CD14-positive monocyte (primary cell): ENCODE measurements at regions not wholly inside any gene's neighbourhood (a gene's known extent, or its start where the extent isn't known, plus 50 kb on each side); places are given as distances from the start of the nearest gene placed in this dataset.

Experiments
- DNase-seq, 3 donors: peaks; one replicate each; pipeline ENCODE4 v3.0.0-alpha.2; 2011 to 2022
- H2AFZ ChIP-seq: 2 replicates; pipeline ENCODE4 v1.6.0; 2012; ENCODE audit warnings: mild to moderate bottlenecking, low read depth, low read length, inconsistent platforms; ENCODE audit not compliant: insufficient read depth, poor library complexity, severe bottlenecking
- H3K27ac ChIP-seq, 2 donors: 1 replicate in 1 of 2; 2 replicates in 1 of 2; pipeline ENCODE4 v1.5.1; 2012 to 2013; ENCODE audit warnings: low read length in 2 of 2, control low read depth in 1 of 2, inconsistent platforms in 1 of 2, low read depth in 1 of 2, mild to moderate bottlenecking in 1 of 2
- H3K27me3 ChIP-seq, 2 donors: one replicate each; pipeline versions ENCODE4 v1.6.0 to v1.6.1; 2011 to 2013; ENCODE audit warnings: low read length in 2 of 2; ENCODE audit not compliant: control insufficient read depth in 2 of 2, insufficient read depth in 2 of 2
- H3K36me3 ChIP-seq, 2 donors: replicated peaks in 1 of 2; 1 replicate in 1 of 2; 2 replicates in 1 of 2; pipeline versions ENCODE4 v1.5.1 to v1.6.1; 2012 to 2013; ENCODE audit warnings: low read length in 2 of 2, control low read depth in 1 of 2, inconsistent platforms in 1 of 2, mild to moderate bottlenecking in 1 of 2; ENCODE audit not compliant: insufficient read depth in 2 of 2, control insufficient read depth in 1 of 2
- H3K4me1 ChIP-seq, 2 donors: 1 replicate in 1 of 2; 2 replicates in 1 of 2; pipeline versions ENCODE4 v1.5.1 to v1.6.1; 2012 to 2013; ENCODE audit warnings: low read length in 2 of 2, control low read depth in 1 of 2, inconsistent platforms in 1 of 2, mild to moderate bottlenecking in 1 of 2, moderate library complexity in 1 of 2; ENCODE audit not compliant: insufficient read depth in 2 of 2, control insufficient read depth in 1 of 2
- H3K4me2 ChIP-seq: replicated peaks from 2 replicates; pipeline ENCODE3; 2012; ENCODE audit warnings: low read length, moderate library complexity, mild to moderate bottlenecking; ENCODE audit not compliant: poor library complexity, severe bottlenecking; ENCODE audit errors: extremely low read depth
- H3K4me3 ChIP-seq, 3 experiments: fragments of 200-600 bp in 1 of 3; sonication (generic) in 1 of 3; replicated peaks in 1 of 3; 1 replicate in 2 of 3; 2 replicates in 1 of 3; pipeline ENCODE4 v1.5.1; 2011 to 2013; ENCODE audit warnings: low read length in 3 of 3, mild to moderate bottlenecking in 3 of 3, control low read depth in 2 of 3, low read depth in 2 of 3, inconsistent platforms in 1 of 3, moderate library complexity in 1 of 3
- H3K79me2 ChIP-seq: 2 replicates; pipeline ENCODE4 v1.6.0; 2012; ENCODE audit warnings: mild to moderate bottlenecking, control low read depth, inconsistent platforms, low read length, moderate library complexity; ENCODE audit not compliant: insufficient read depth
- H3K9ac ChIP-seq: 2 replicates; pipeline ENCODE4 v1.6.0; 2017; ENCODE audit warnings: low read length, mild to moderate bottlenecking; ENCODE audit not compliant: insufficient read depth, poor library complexity, severe bottlenecking
- H3K9me3 ChIP-seq, 2 donors: replicated peaks in 1 of 2; 1 replicate in 1 of 2; 2 replicates in 1 of 2; pipeline versions ENCODE4 v1.5.1 to v1.6.1; 2012 to 2013; ENCODE audit warnings: low read length in 2 of 2, control low read depth in 1 of 2; ENCODE audit not compliant: control insufficient read depth in 1 of 2, insufficient read depth in 1 of 2
- H4K20me1 ChIP-seq: 2 replicates; pipeline ENCODE4 v1.6.0; 2012; ENCODE audit warnings: mild to moderate bottlenecking, low read length, control low read depth, moderate library complexity; ENCODE audit not compliant: insufficient read depth
- H3K27ac Mint-ChIP-seq, 7 donors: one replicate each; pipeline ENCODE4 v1.8.0; 2020; ENCODE audit warnings: mild to moderate bottlenecking in 7 of 7, mixed read lengths in 7 of 7, moderate library complexity in 6 of 7, inconsistent platforms in 2 of 7
- H3K27me3 Mint-ChIP-seq, 3 donors: one replicate each; pipeline ENCODE4 v1.8.0; 2021 to 2022; ENCODE audit warnings: low read depth in 3 of 3, mild to moderate bottlenecking in 3 of 3, mixed read lengths in 3 of 3, moderate library complexity in 3 of 3, inconsistent platforms in 1 of 3
- H3K36me3 Mint-ChIP-seq, 2 donors: one replicate each; pipeline ENCODE4 v1.8.0; 2020; ENCODE audit warnings: mixed read lengths in 2 of 2, inconsistent platforms in 1 of 2, mild to moderate bottlenecking in 1 of 2
- H3K4me1 Mint-ChIP-seq: one replicate; pipeline ENCODE4 v1.8.0; 2020; ENCODE audit warnings: mild to moderate bottlenecking, mixed read lengths
- H3K4me3 Mint-ChIP-seq, 2 donors: one replicate each; pipeline ENCODE4 v1.8.0; 2020; ENCODE audit warnings: mild to moderate bottlenecking in 2 of 2, mixed read lengths in 2 of 2, moderate library complexity in 1 of 2
- H3K9me3 Mint-ChIP-seq, 7 donors: one replicate each; pipeline ENCODE4 v1.8.0; 2020 to 2022; ENCODE audit warnings: mixed read lengths in 7 of 7, mild to moderate bottlenecking in 6 of 7, moderate library complexity in 6 of 7, inconsistent platforms in 2 of 7
- CTCF ChIP-seq: fragments of 200-600 bp; IDR thresholded peaks from one replicate; pipeline ENCODE4 v1.8.0; 2022; ENCODE audit warnings: antibody characterized with exemption, mild to moderate bottlenecking
- WGBS: methylation state at CpG from one replicate; pipeline ENCODE4 v1.1.5; 2013; ENCODE audit warnings: missing lambda C conversion rate; ENCODE audit not compliant: insufficient coverage; 5-methylcytosine and 5-hydroxymethylcytosine counted together
- intact Hi-C, 2 donors: fragments of 100-400 bp; cut with micrococcal nuclease; formaldehyde crosslinking; loops; one replicate each; pipeline versions ENCODE4 v1.15.0 to v1.15.1; 2023

GRCh38 chr10:69731698-69732097 is 70.0 kb upstream of the COL13A1 start:
- DNase-seq = no peak
- Mint-ChIP-seq H3K27me3 (peaks cover 0 to 4% (median 2%) of the 10 kb centered on the region in 3 donors), H3K4me1 (no peaks in the 10 kb centered on the region), H3K27ac (no peak overlapping the region), H3K9me3 (no peaks in the 10 kb centered on the region), H3K36me3 (no peaks in the 10 kb centered on the region), H3K4me3 (no peak overlapping the region)
- Histone ChIP-seq H3K27ac (no peak overlapping the region), H3K4me2 (no peak overlapping the region), H2AFZ (no peak overlapping the region), H3K9ac (no peak overlapping the region), H3K4me3 (no peak overlapping the region), H3K27me3 (no peaks in the 10 kb centered on the region), H3K36me3 (no peaks in the 10 kb centered on the region), H3K79me2 (no peaks in the 10 kb centered on the region), H3K4me1 (no peaks in the 10 kb centered on the region), H4K20me1 (no peaks in the 10 kb centered on the region), H3K9me3 (no peaks in the 10 kb centered on the region)
- 90% methylated on average over 2 of the region's 8 CpGs for WGBS
- intact Hi-C loops = no loop called here
- no peak for TF ChIP-seq CTCF

- Histone ChIP-seq H3K36me3 (no peaks in the 10 kb centered on the region), H3K4me3 (no peak overlapping the region), H3K79me2 (no peaks in the 10 kb centered on the region), H3K4me2 (no peak overlapping the region), H3K27ac (no peak overlapping the region), H3K9me3 (no peaks in the 10 kb centered on the region), H3K9ac (no peak overlapping the region), H3K4me1 (no peaks in the 10 kb centered on the region), H2AFZ (no peak overlapping the region), H3K27me3 (no peaks in the 10 kb centered on the region), H4K20me1 (no peaks in the 10 kb centered on the region)
- no peaks in the 10 kb centered on the region for H3K9me3 Mint-ChIP-seq
- H3K4me1 Mint-ChIP-seq = no peaks in the 10 kb centered on the region
- DNase-seq = no peak
- intact Hi-C loops = no loop called here
- H3K27me3 Mint-ChIP-seq = peaks cover 0 to 4% (median 2%) of the 10 kb centered on the region in 3 donors
- H3K27ac Mint-ChIP-seq = no peak overlapping the region
- no peak for TF ChIP-seq CTCF
- H3K4me3 Mint-ChIP-seq = no peak overlapping the region
- WGBS = 92% methylated on average over 9 of the region's 16 CpGs
- no peaks in the 10 kb centered on the region for H3K36me3 Mint-ChIP-seq
Measured at GRCh38 chr10:69732147-69732825, 69.4 kb upstream of the COL13A1 start.
